ENCODE measurements at regions not wholly inside any gene's neighbourhood (a gene's known extent, or its start where the extent isn't known, plus 50 kb on each side); places are given as distances from the start of the nearest gene placed in this dataset.

GRCh38 chrX:16333453-16333852 lies 166.2 kb downstream of the MAGEB17 start:
- Histone ChIP-seq H4K20me1 (ENCODE audit: control insufficient read depth, insufficient read depth) (no peaks in the 10 kb centered on the region), H3K4me2 (ENCODE audit: control insufficient read depth, insufficient read depth) (no peak overlapping the region), H3K9me3 (replicated peaks; ENCODE audit: control insufficient read depth, insufficient read depth, low read length) (no peaks in the 10 kb centered on the region), H3K4me3 (no peak overlapping the region), H3K79me2 (ENCODE audit: control insufficient read depth, insufficient read depth, low read length) (no peaks in the 10 kb centered on the region), H3K36me3 (ENCODE audit: control insufficient read depth in 2 of 2, insufficient read depth in 2 of 2, low read length in 1 of 2) (no peaks in the 10 kb centered on the region), H3K4me1 (ENCODE audit: control insufficient read depth, insufficient read depth, low read length) (no peaks in the 10 kb centered on the region), H2AFZ (ENCODE audit: control insufficient read depth, low read depth, low read length) (no peak overlapping the region), H3K27me3 (replicated peaks in 1 of 2; ENCODE audit: control insufficient read depth in 2 of 2, insufficient read depth in 2 of 2, low read length in 1 of 2) (no peaks in the 10 kb centered on the region), H3K27ac (ENCODE audit: control insufficient read depth, insufficient read depth) (no peak overlapping the region), H3K9ac (ENCODE audit: control insufficient read depth, insufficient read depth, low read length) (no peak overlapping the region)
- ChIA-PET POLR2A (no interaction called here), SMC1A (ENCODE audit: uncharacterized antibody, unreplicated experiment) (interaction anchor here (0.8 kb wide), 1 partner anchor 13 kb away, joined by 3 read pairs; no protein-coding TSS in a partner anchor), CTCF (no interaction called here), RAD21 (ENCODE audit: unreplicated experiment) (no interaction called here)
- DNase-seq (ENCODE audit: low read depth, low spot score) (no peak), FAIRE-seq (no peak), ATAC-seq (no peak)
- in situ Hi-C loops (cut with MboI): no loop called here
- BruUV-seq (replicated peaks): no TSS peak
- intact Hi-C loops (cut with micrococcal nuclease; ENCODE audit: unreplicated experiment): no loop called here
- TF ChIP-seq CBX5 (IDR thresholded peaks at IDR 0.05; ENCODE audit: low read depth): no peak
- WGBS (ENCODE audit: insufficient coverage, insufficient replicate concordance, low lambda C conversion rate, missing lambda C conversion rate): 65% methylated on average over 7 of the region's 7 CpGs

DNA sequence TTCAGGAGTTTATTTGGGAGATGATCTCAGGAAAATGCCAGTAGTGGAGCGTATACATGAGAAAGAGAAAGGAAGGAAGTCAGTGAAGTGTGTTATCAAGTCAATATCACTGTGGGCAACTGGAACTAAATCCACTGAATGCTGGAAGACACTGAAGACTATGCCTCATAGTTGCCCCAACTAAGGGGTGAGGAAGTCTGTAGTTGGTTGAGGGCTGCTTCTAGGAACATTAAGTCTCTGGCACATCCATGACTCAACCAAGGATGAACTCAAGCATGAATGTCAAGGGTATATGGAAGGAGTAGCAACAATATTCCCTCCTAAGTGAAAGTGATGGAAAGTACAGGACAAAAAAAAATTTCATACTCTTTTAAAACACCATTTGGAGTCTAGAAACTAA lies 167.9 kb downstream of the MAGEB17 start:
- in situ Hi-C loops (cut with MboI): no loop called here
- WGBS (ENCODE audit: insufficient coverage, insufficient replicate concordance, low lambda C conversion rate, missing lambda C conversion rate): 0% methylated on average over 1 of the region's 1 CpG
- RAD21 ChIA-PET (ENCODE audit: unreplicated experiment): no interaction called here
- TF ChIP-seq ZBTB4 (CRISPR knock-in tag; IDR thresholded peaks at IDR 0.05) (no peak), MYC (IDR thresholded peaks at IDR 0.05; ENCODE audit: insufficient read depth, insufficient read length, insufficient replicate concordance, low read length, severe bottlenecking) (no peak), TBL1XR1 (IDR thresholded peaks at IDR 0.05; ENCODE audit: low read depth, low read length) (no peak), ZNF274 (IDR thresholded peaks at IDR 0.05; ENCODE audit: insufficient read depth, insufficient read length) (no peak), IKZF1 (conservative IDR thresholded peaks at IDR 0.05) (no peak), EP300 (IDR thresholded peaks at IDR 0.05; ENCODE audit: borderline replicate concordance in 1 of 2, control insufficient read depth in 1 of 2, low read depth in 2 of 2, low read length in 2 of 2) (no peak), CEBPB (IDR thresholded peaks at IDR 0.05; ENCODE audit: borderline replicate concordance in 1 of 2, low read depth in 2 of 2, low read length in 2 of 2) (no peak), CHD1 (IDR thresholded peaks at IDR 0.05; ENCODE audit: low read depth, low read length) (no peak)
- TF ChIP-seq, protein P1, sequence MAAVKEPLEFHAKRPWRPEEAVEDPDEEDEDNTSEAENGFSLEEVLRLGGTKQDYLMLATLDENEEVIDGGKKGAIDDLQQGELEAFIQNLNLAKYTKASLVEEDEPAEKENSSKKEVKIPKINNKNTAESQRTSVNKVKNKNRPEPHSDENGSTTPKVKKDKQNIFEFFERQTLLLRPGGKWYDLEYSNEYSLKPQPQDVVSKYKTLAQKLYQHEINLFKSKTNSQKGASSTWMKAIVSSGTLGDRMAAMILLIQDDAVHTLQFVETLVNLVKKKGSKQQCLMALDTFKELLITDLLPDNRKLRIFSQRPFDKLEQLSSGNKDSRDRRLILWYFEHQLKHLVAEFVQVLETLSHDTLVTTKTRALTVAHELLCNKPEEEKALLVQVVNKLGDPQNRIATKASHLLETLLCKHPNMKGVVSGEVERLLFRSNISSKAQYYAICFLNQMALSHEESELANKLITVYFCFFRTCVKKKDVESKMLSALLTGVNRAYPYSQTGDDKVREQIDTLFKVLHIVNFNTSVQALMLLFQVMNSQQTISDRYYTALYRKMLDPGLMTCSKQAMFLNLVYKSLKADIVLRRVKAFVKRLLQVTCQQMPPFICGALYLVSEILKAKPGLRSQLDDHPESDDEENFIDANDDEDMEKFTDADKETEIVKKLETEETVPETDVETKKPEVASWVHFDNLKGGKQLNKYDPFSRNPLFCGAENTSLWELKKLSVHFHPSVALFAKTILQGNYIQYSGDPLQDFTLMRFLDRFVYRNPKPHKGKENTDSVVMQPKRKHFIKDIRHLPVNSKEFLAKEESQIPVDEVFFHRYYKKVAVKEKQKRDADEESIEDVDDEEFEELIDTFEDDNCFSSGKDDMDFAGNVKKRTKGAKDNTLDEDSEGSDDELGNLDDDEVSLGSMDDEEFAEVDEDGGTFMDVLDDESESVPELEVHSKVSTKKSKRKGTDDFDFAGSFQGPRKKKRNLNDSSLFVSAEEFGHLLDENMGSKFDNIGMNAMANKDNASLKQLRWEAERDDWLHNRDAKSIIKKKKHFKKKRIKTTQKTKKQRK (IDR thresholded peaks at IDR 0.05; ENCODE audit: low read depth, low read length): no peak
- TF ChIP-seq, protein P2, sequence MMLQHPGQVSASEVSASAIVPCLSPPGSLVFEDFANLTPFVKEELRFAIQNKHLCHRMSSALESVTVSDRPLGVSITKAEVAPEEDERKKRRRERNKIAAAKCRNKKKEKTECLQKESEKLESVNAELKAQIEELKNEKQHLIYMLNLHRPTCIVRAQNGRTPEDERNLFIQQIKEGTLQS (IDR thresholded peaks at IDR 0.05; ENCODE audit: borderline replicate concordance, extremely low read depth, low read depth, low read length): no peak

More for the DNA sequence above, 167.9 kb downstream of the MAGEB17 start:
- FAIRE-seq (no peak), ATAC-seq (no peak), DNase-seq (ENCODE audit: low read depth, low spot score) (no peak)
- no peak overlapping the region for H3K4me3 ChIP-seq
- no peaks in the 10 kb centered on the region for H3K9me3 ChIP-seq (replicated peaks; ENCODE audit: control insufficient read depth, insufficient read depth, low read length)
- SMC1A ChIA-PET (ENCODE audit: uncharacterized antibody, unreplicated experiment): no interaction called here
- no peaks in the 10 kb centered on the region for H3K79me2 ChIP-seq (ENCODE audit: control insufficient read depth, insufficient read depth, low read length)
- H3K9ac ChIP-seq (ENCODE audit: control insufficient read depth, insufficient read depth, low read length): no peak overlapping the region
- POLR2A ChIA-PET: no interaction called here
- H3K27me3 ChIP-seq (replicated peaks in 1 of 2; ENCODE audit: control insufficient read depth in 2 of 2, insufficient read depth in 2 of 2, low read length in 1 of 2): no peaks in the 10 kb centered on the region
- H3K27ac ChIP-seq (ENCODE audit: control insufficient read depth, insufficient read depth): no peak overlapping the region
- H3K4me1 ChIP-seq (ENCODE audit: control insufficient read depth, insufficient read depth, low read length): no peaks in the 10 kb centered on the region
- CTCF ChIA-PET: no interaction called here
- intact Hi-C loops (cut with micrococcal nuclease; ENCODE audit: unreplicated experiment): no loop called here
- no TSS peak for BruUV-seq (replicated peaks)
- no peak overlapping the region for H2AFZ ChIP-seq (ENCODE audit: control insufficient read depth, low read depth, low read length)
- H3K36me3 ChIP-seq (ENCODE audit: control insufficient read depth in 2 of 2, insufficient read depth in 2 of 2, low read length in 1 of 2): no peaks in the 10 kb centered on the region
- no peak overlapping the region for H3K4me2 ChIP-seq (ENCODE audit: control insufficient read depth, insufficient read depth)
- H4K20me1 ChIP-seq (ENCODE audit: control insufficient read depth, insufficient read depth): no peaks in the 10 kb centered on the region

All from GM12878 (cell line).